ENCODE measurements at regions not wholly inside any gene's neighbourhood (a gene's known extent, or its start where the extent isn't known, plus 50 kb on each side); places are given as distances from the start of the nearest gene placed in this dataset.

GRCh38 chr16:51971184-51971583, 575.8 kb downstream of the TOX3 start:
- TF ChIP-seq CTCF (IDR thresholded peaks at IDR 0.05; ENCODE audit: poor library complexity): peak; percentile 42
- TF ChIP-seq EZH2phosphoT487 (IDR thresholded peaks at IDR 0.05; ENCODE audit: low read depth, severe bottlenecking, unreplicated experiment): no peak
